HAP-1 (cell line): ENCODE measurements at regions not wholly inside any gene's neighbourhood (a gene's known extent, or its start where the extent isn't known, plus 50 kb on each side); places are given as distances from the start of the nearest gene placed in this dataset.
"Not testable (repeated sequence)": the region's sequence is repeated elsewhere in the genome, so short reads cannot be mapped to it uniquely, and the experiment has no call there.

Experiments
- DNase-seq, 2 experiments: peaks; one replicate each; pipeline ENCODE4 v3.0.0-alpha.2; 2016 to 2020; ENCODE audit warnings: low spot score in 2 of 2
- H3K27me3 ChIP-seq: fragments of 250-450 bp; sonication (Bioruptor Pico); 2 replicates; pipeline ENCODE4 v1.5.1; 2020; ENCODE audit warnings: low read depth, mild to moderate bottlenecking, moderate library complexity
- H3K36me3 ChIP-seq: fragments of 250-450 bp; sonication (Bioruptor Pico); replicated peaks from 2 replicates; pipeline ENCODE4 v1.5.1; 2020; ENCODE audit warnings: mild to moderate bottlenecking
- H3K4me1 ChIP-seq: fragments of 250-450 bp; sonication (Bioruptor Pico); 2 replicates; pipeline ENCODE4 v1.5.1; 2020; ENCODE audit warnings: mild to moderate bottlenecking
- H3K4me3 ChIP-seq: fragments of 250-450 bp; sonication (Bioruptor Pico); 2 replicates; pipeline ENCODE4 v1.5.1; 2020; ENCODE audit warnings: mild to moderate bottlenecking, moderate library complexity
- H3K9me3 ChIP-seq: fragments of 250-450 bp; sonication (Bioruptor Pico); 2 replicates; pipeline ENCODE4 v1.5.1; 2020; ENCODE audit warnings: mild to moderate bottlenecking, moderate library complexity
- in situ Hi-C: fragments of 300-500 bp; cut with MboI; formaldehyde crosslinking; loops from 3 replicates; pipeline ENCODE4 v1.14.3; 2020; ENCODE audit warnings: low sequenced_read_pairs, inconsistent platforms, mixed read lengths

- in situ Hi-C loops, result no loop called here
- Histone ChIP-seq H3K4me3 (no peak overlapping the region), H3K36me3 (no peaks in the 10 kb centered on the region), H3K27me3 (no peaks in the 10 kb centered on the region), H3K9me3 (no peaks in the 10 kb centered on the region), H3K4me1 (no peaks in the 10 kb centered on the region)
- no peak for DNase-seq
Measured at GRCh38 chr21:35982717-35983116, 77.6 kb downstream of the SETD4 start.

- in situ Hi-C loops, result no loop called here
- H3K27me3 ChIP-seq, result no peaks in the 10 kb centered on the region
- H3K4me3 ChIP-seq, result no peak overlapping the region
- no peaks in the 10 kb centered on the region for H3K36me3 ChIP-seq
- no peaks in the 10 kb centered on the region for H3K4me1 ChIP-seq
- DNase-seq, result no peak
- no peaks in the 10 kb centered on the region for H3K9me3 ChIP-seq
Measured at GRCh38 chr21:35981514-35982070, 78.7 kb downstream of the SETD4 start.

- in situ Hi-C loops, result no loop called here
- DNase-seq, result no peak
- Histone ChIP-seq H3K4me1 (no peaks in the 10 kb centered on the region), H3K9me3 (no peaks in the 10 kb centered on the region), H3K27me3 (no peaks in the 10 kb centered on the region), H3K36me3 (no peaks in the 10 kb centered on the region), H3K4me3 (no peak overlapping the region)
Measured at GRCh38 chr21:35980821-35981220, 79.5 kb downstream of the SETD4 start.

- H3K27me3 ChIP-seq, in situ Hi-C loops, DNase-seq, H3K36me3 ChIP-seq, H3K9me3 ChIP-seq, H3K4me1 ChIP-seq, H3K4me3 ChIP-seq: not testable (repeated sequence)
Measured at GRCh38 chr21:35977860-35978259, 82.5 kb downstream of the SETD4 start.

- no peaks in the 10 kb centered on the region for H3K36me3 ChIP-seq
- H3K27me3 ChIP-seq, result no peaks in the 10 kb centered on the region
- no peaks in the 10 kb centered on the region for H3K4me1 ChIP-seq
- H3K9me3 ChIP-seq, result no peaks in the 10 kb centered on the region
- no peak for DNase-seq
- no peak overlapping the region for H3K4me3 ChIP-seq
- in situ Hi-C loops, result no loop called here
Measured at GRCh38 chr21:35976929-35977328, 83.4 kb downstream of the SETD4 start.

GRCh38 chr21:35976481-35976880 lies 83.8 kb downstream of the SETD4 start:
- Histone ChIP-seq H3K4me1 (no peaks in the 10 kb centered on the region), H3K27me3 (no peaks in the 10 kb centered on the region), H3K36me3 (no peaks in the 10 kb centered on the region), H3K4me3 (no peak overlapping the region), H3K9me3 (no peaks in the 10 kb centered on the region)
- DNase-seq, result no peak
- in situ Hi-C loops, result no loop called here

- Histone ChIP-seq H3K9me3 (no peaks in the 10 kb centered on the region), H3K4me3 (no peak overlapping the region), H3K27me3 (no peaks in the 10 kb centered on the region), H3K4me1 (no peaks in the 10 kb centered on the region), H3K36me3 (no peaks in the 10 kb centered on the region)
- peak; percentile 19 to 36 for DNase-seq
- in situ Hi-C loops, result no loop called here
Measured at GRCh38 chr21:35974775-35975174, 85.6 kb downstream of the SETD4 start.

- no peaks in the 10 kb centered on the region for H3K27me3 ChIP-seq
- no peaks in the 10 kb centered on the region for H3K36me3 ChIP-seq
- H3K9me3 ChIP-seq, result no peaks in the 10 kb centered on the region
- in situ Hi-C loops, result no loop called here
- no peak for DNase-seq
- H3K4me1 ChIP-seq, result no peaks in the 10 kb centered on the region
- H3K4me3 ChIP-seq, result no peak overlapping the region
Measured at GRCh38 chr21:35971824-35972223, 88.5 kb downstream of the SETD4 start.

- DNase-seq, result no peak
- no peaks in the 10 kb centered on the region for H3K36me3 ChIP-seq
- no peaks in the 10 kb centered on the region for H3K4me1 ChIP-seq
- H3K4me3 ChIP-seq, result no peak overlapping the region
- in situ Hi-C loops, result no loop called here
- no peaks in the 10 kb centered on the region for H3K9me3 ChIP-seq
- peaks cover 3% of the 10 kb centered on the region for H3K27me3 ChIP-seq
Measured at GRCh38 chr21:35969281-35969680, 91.0 kb downstream of the SETD4 start.

- H3K27me3 ChIP-seq, result peaks cover 6% of the 10 kb centered on the region
- no peak overlapping the region for H3K4me3 ChIP-seq
- DNase-seq, result no peak
- no peaks in the 10 kb centered on the region for H3K9me3 ChIP-seq
- H3K36me3 ChIP-seq, result no peaks in the 10 kb centered on the region
- H3K4me1 ChIP-seq, result no peaks in the 10 kb centered on the region
- in situ Hi-C loops, result no loop called here
Measured at GRCh38 chr21:35968564-35968963, 91.8 kb downstream of the SETD4 start.

- Histone ChIP-seq H3K4me3 (no peak overlapping the region), H3K9me3 (no peaks in the 10 kb centered on the region), H3K36me3 (no peaks in the 10 kb centered on the region), H3K27me3 (peaks cover 6% of the 10 kb centered on the region), H3K4me1 (no peaks in the 10 kb centered on the region)
- in situ Hi-C loops, result no loop called here
- no peak for DNase-seq
Measured at GRCh38 chr21:35965699-35966098, 94.6 kb downstream of the SETD4 start.

GRCh38 chr21:35963920-35964451 lies 96.3 kb downstream of the SETD4 start:
- Histone ChIP-seq H3K4me1 (no peaks in the 10 kb centered on the region), H3K27me3 (peaks cover 6% of the 10 kb centered on the region), H3K9me3 (no peaks in the 10 kb centered on the region), H3K4me3 (no peak overlapping the region), H3K36me3 (no peaks in the 10 kb centered on the region)
- in situ Hi-C loops, result no loop called here
- peak in 1 of 2 experiments; percentile 27 for DNase-seq

- in situ Hi-C loops, result no loop called here
- H3K9me3 ChIP-seq, result no peaks in the 10 kb centered on the region
- DNase-seq, result no peak
- H3K36me3 ChIP-seq, result no peaks in the 10 kb centered on the region
- no peak overlapping the region for H3K4me3 ChIP-seq
- no peaks in the 10 kb centered on the region for H3K4me1 ChIP-seq
- peaks cover 6% of the 10 kb centered on the region for H3K27me3 ChIP-seq
Measured at GRCh38 chr21:35962917-35963316, 97.4 kb downstream of the SETD4 start.

- Histone ChIP-seq H3K4me3 (no peak overlapping the region), H3K27me3 (no peaks in the 10 kb centered on the region), H3K4me1 (no peaks in the 10 kb centered on the region), H3K36me3 (no peaks in the 10 kb centered on the region), H3K9me3 (no peaks in the 10 kb centered on the region)
- no peak for DNase-seq
- in situ Hi-C loops, result no loop called here
Measured at GRCh38 chr21:35954066-35954465, 106.3 kb downstream of the SETD4 start.

GRCh38 chr21:35953597-35953996 lies 106.7 kb downstream of the SETD4 start:
- DNase-seq, result no peak
- no peaks in the 10 kb centered on the region for H3K4me1 ChIP-seq
- in situ Hi-C loops, result no loop called here
- no peaks in the 10 kb centered on the region for H3K9me3 ChIP-seq
- no peaks in the 10 kb centered on the region for H3K27me3 ChIP-seq
- no peak overlapping the region for H3K4me3 ChIP-seq
- no peaks in the 10 kb centered on the region for H3K36me3 ChIP-seq
